PC-3 (cell line): ENCODE measurements at regions not wholly inside any gene's neighbourhood (a gene's known extent, or its start where the extent isn't known, plus 50 kb on each side); places are given as distances from the start of the nearest gene placed in this dataset.
A peak's percentile ranks its signal among the peaks of the same experiment; 100 is the strongest.

Source experiments
- ATAC-seq: fragments of 200-7000 bp; cut with Tn5 transposase; 2 replicates; pipeline ENCODE4 v1.9.1; 2020; ENCODE audit warnings: mild to moderate bottlenecking, moderate library complexity
- BruUV-seq: library from RNA; stranded (reverse); fragments of 400-500 nt; replicated peaks from 2 replicates; lab custom pipeline; 2021; lab: Mats Ljungman, UMichigan
- CTCF ChIA-PET: fragments of 300-600 bp; sonication (Branson Sonifier 250); formaldehyde crosslinking; loops from one replicate; lab custom pipeline; 2022; ENCODE audit warnings: antibody characterized with exemption; lab: Charles Lee
- POLR2A ChIA-PET: fragments of 300-600 bp; sonication (Branson Sonifier 250); formaldehyde crosslinking; loops from one replicate; lab custom pipeline; 2022; ENCODE audit warnings: antibody characterized with exemption; ENCODE audit not compliant: unreplicated experiment; lab: Charles Lee
- DNase-seq: peaks from one replicate; pipeline ENCODE4 v3.0.0-alpha.2; 2015
- H2AFZ ChIP-seq: fragments of 300-600 bp; sonication (generic); 2 replicates; pipeline ENCODE4 v1.6.0; 2016; ENCODE audit warnings: antibody characterized with exemption, low read length
- H3F3A ChIP-seq: fragments of 300-600 bp; sonication (generic); one replicate; pipeline ENCODE4 v1.6.0; 2017; ENCODE audit warnings: antibody characterized with exemption, low read length, control low read depth, mild to moderate bottlenecking; ENCODE audit not compliant: unreplicated experiment
- H3K27ac ChIP-seq: fragments of 300-600 bp; sonication (generic); 2 replicates; pipeline ENCODE4 v1.5.1; 2016; ENCODE audit warnings: mild to moderate bottlenecking, low read length
- H3K27me3 ChIP-seq: fragments of 300-600 bp; sonication (generic); 2 replicates; pipeline ENCODE4 v1.6.1; 2016; ENCODE audit warnings: low read length, mixed read lengths
- H3K36me3 ChIP-seq: fragments of 300-600 bp; sonication (generic); 2 replicates; pipeline ENCODE4 v1.6.1; 2016; ENCODE audit warnings: low read depth, mixed run types, low read length, mixed read lengths
- H3K4me1 ChIP-seq: fragments of 300-600 bp; sonication (generic); 2 replicates; pipeline ENCODE4 v1.5.1; 2016; ENCODE audit warnings: low read length; ENCODE audit not compliant: insufficient read depth
- H3K4me2 ChIP-seq: fragments of 300-600 bp; sonication (generic); 2 replicates; pipeline ENCODE4 v1.6.0; 2016; ENCODE audit warnings: low read length
- H3K4me3 ChIP-seq: fragments of 300-600 bp; sonication (generic); 2 replicates; pipeline ENCODE4 v1.5.1; 2016; ENCODE audit warnings: mild to moderate bottlenecking, low read length, mixed read lengths
- H3K79me2 ChIP-seq: fragments of 300-600 bp; sonication (generic); 2 replicates; pipeline ENCODE4 v1.6.1; 2017; ENCODE audit warnings: low read length, mixed read lengths
- H3K9ac ChIP-seq: fragments of 300-600 bp; sonication (generic); 2 replicates; pipeline ENCODE4 v1.6.0; 2016; ENCODE audit warnings: mild to moderate bottlenecking, low read length
- H3K9me2 ChIP-seq: fragments of 300-600 bp; sonication (generic); replicated peaks from 2 replicates; pipeline ENCODE4 v1.6.1; 2016; ENCODE audit warnings: mixed run types, low read length, mixed read lengths
- H3K9me3 ChIP-seq: fragments of 300-600 bp; sonication (generic); 2 replicates; pipeline ENCODE4 v1.6.1; 2016; ENCODE audit warnings: low read length, mixed read lengths
- H4K20me1 ChIP-seq: fragments of 300-600 bp; sonication (generic); 2 replicates; pipeline ENCODE4 v1.6.1; 2016; ENCODE audit warnings: low read length, mixed read lengths
- CTCF ChIP-seq: fragments of 300-600 bp; sonication (generic); conservative IDR thresholded peaks from 2 replicates; pipeline ENCODE4 v1.5.1; 2017; ENCODE audit warnings: antibody characterized with exemption, low read depth, mild to moderate bottlenecking, low read length
- EZH2 ChIP-seq: fragments of 300-600 bp; sonication (generic); IDR thresholded peaks from one replicate; pipeline ENCODE4 v1.6.1; 2017; ENCODE audit warnings: antibody characterized with exemption, mild to moderate bottlenecking, low read length; ENCODE audit not compliant: unreplicated experiment
- EZH2phosphoT487 ChIP-seq: fragments of 300-600 bp; sonication (generic); IDR thresholded peaks from 2 replicates; pipeline ENCODE4 v1.6.1; 2018; ENCODE audit warnings: mild to moderate bottlenecking, antibody characterized with exemption, low read length, borderline replicate concordance
- intact Hi-C: fragments of 100-400 bp; cut with micrococcal nuclease; formaldehyde crosslinking; loops from 2 replicates; pipeline ENCODE4 v1.9.0; 2023

- ChIA-PET CTCF (no interaction called here), POLR2A (no interaction called here)
- H3K36me3 ChIP-seq = no peaks in the 10 kb centered on the region
- no peaks in the 10 kb centered on the region for H3K4me1 ChIP-seq
- TF ChIP-seq EZH2phosphoT487 (no peak), CTCF (no peak), EZH2 (no peak)
- H3K27me3 ChIP-seq = no peaks in the 10 kb centered on the region
- no peaks in the 10 kb centered on the region for H3K9me2 ChIP-seq
- no peak overlapping the region for H3K9ac ChIP-seq
- no peaks in the 10 kb centered on the region for H3F3A ChIP-seq
- no peak for ATAC-seq
- BruUV-seq = no TSS peak
- no peak overlapping the region for H3K27ac ChIP-seq
- H2AFZ ChIP-seq = no peak overlapping the region
- H4K20me1 ChIP-seq = no peaks in the 10 kb centered on the region
- H3K9me3 ChIP-seq = no peaks in the 10 kb centered on the region
- H3K79me2 ChIP-seq = no peaks in the 10 kb centered on the region
- no peak overlapping the region for H3K4me2 ChIP-seq
- H3K4me3 ChIP-seq = no peak overlapping the region
- intact Hi-C loops = no loop called here
- no peak for DNase-seq
These were observed 195.1 kb upstream of the RPS23 start for GRCh38 chr5:82473262-82473661.

GRCh38 chr5:82470185-82470994 is 192.2 kb upstream of the RPS23 start:
- DNase-seq (peak; percentile 6), ATAC-seq (no peak)
- Histone ChIP-seq H3K9me3 (no peaks in the 10 kb centered on the region), H3K36me3 (no peaks in the 10 kb centered on the region), H3K4me3 (no peak overlapping the region), H3K4me2 (no peak overlapping the region), H3K27me3 (no peaks in the 10 kb centered on the region), H3K9ac (no peak overlapping the region), H2AFZ (no peak overlapping the region), H3K4me1 (no peaks in the 10 kb centered on the region), H4K20me1 (no peaks in the 10 kb centered on the region), H3K27ac (no peak overlapping the region), H3K79me2 (no peaks in the 10 kb centered on the region), H3K9me2 (no peaks in the 10 kb centered on the region), H3F3A (no peaks in the 10 kb centered on the region)
- BruUV-seq = no TSS peak
- ChIA-PET CTCF (no interaction called here), POLR2A (no interaction called here)
- TF ChIP-seq EZH2phosphoT487 (no peak), EZH2 (no peak), CTCF (no peak)
- intact Hi-C loops = no loop called here

GRCh38 chr5:82466986-82467561 is 188.9 kb upstream of the RPS23 start:
- Histone ChIP-seq H3F3A (no peaks in the 10 kb centered on the region), H3K27ac (no peak overlapping the region), H3K9me2 (no peaks in the 10 kb centered on the region), H3K4me2 (no peak overlapping the region), H3K36me3 (no peaks in the 10 kb centered on the region), H3K9ac (no peak overlapping the region), H3K9me3 (no peaks in the 10 kb centered on the region), H4K20me1 (no peaks in the 10 kb centered on the region), H3K4me1 (no peaks in the 10 kb centered on the region), H3K79me2 (no peaks in the 10 kb centered on the region), H2AFZ (0 out of 2 replicates have a peak overlapping the region, but pooled peaks have one; percentile 23), H3K4me3 (no peak overlapping the region), H3K27me3 (no peaks in the 10 kb centered on the region)
- TF ChIP-seq EZH2 (no peak), CTCF (no peak), EZH2phosphoT487 (no peak)
- BruUV-seq = no TSS peak
- DNase-seq (no peak), ATAC-seq (no peak)
- intact Hi-C loops = no loop called here
- ChIA-PET POLR2A (no interaction called here), CTCF (interaction anchor here (0.6 kb wide), 1 partner anchor 110 kb away, joined by 10 read pairs; no protein-coding TSS in a partner anchor)
